GDM1 (cell line): ENCODE measurements at regions not wholly inside any gene's neighbourhood (a gene's known extent, or its start where the extent isn't known, plus 50 kb on each side); places are given as distances from the start of the nearest gene placed in this dataset.
A peak's percentile ranks its signal among the peaks of the same experiment; 100 is the strongest.
"Not testable (repeated sequence)": the region's sequence is repeated elsewhere in the genome, so short reads cannot be mapped to it uniquely, and the experiment has no call there.

Experiments
- DNase-seq: peaks from one replicate; lab custom pipeline; 2025; lab: John Stamatoyannopoulos, UW

DNA sequence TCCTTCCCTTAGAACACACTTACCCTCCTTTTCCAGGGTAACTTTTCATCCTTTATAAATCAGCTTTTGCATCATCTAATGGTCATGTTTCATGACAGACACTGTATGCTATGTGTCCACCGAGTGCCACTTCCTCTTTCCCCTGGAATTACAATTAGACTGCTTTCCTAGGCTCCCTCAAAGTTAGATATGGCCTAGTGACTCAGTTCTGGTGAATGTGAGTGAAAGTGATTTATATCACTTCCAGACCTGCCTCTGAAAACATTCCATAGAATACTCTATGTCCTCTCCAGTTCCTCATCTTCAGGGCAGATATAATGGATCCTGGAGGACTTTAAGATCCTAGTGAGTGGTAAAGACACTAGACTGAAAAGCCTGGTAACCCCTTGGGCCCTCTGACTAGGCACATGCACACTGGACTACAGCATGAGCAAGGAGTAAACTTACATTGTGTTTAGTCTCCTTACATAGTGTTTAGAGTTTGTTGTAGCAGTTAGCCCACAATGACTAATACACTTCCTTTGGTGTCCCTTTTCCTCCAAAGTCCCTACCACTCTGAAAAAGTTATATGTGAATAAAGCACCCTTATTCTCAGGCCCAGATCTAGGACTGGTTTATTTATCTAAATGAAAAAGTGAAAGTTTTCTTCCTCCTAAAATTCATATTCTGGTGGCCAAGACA lies 59.3 kb downstream of the GPR88 start:
- DNase-seq = peak; percentile 63

GRCh38 chr1:100597784-100598183 lies 59.8 kb downstream of the GPR88 start:
- DNase-seq = no peak

- not testable (repeated sequence) for DNase-seq
Observed at GRCh38 chr1:100600377-100600776, 62.4 kb downstream of the GPR88 start.

- not testable (repeated sequence) for DNase-seq
Observed at GRCh38 chr1:100602028-100602427, 64.1 kb downstream of the GPR88 start.

DNA sequence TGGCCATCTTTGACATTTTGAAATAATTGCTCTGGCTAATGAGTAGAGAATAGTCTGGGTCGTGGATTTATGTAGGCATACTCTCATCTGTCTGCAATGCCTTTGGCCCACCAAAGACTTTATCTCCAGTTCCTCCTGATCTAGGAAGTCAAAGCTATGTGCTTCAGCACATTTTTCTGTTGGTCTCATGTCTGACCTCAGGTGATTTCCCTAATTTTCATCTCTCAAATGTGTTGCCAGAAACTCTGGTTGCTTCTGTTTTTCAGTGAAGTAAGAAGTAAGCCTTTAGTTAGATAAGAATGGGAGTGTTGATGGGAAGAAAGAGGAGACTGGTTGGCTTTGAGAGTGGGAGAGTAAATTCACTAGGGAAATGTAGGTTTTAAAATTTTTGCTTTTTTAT lies 66.4 kb downstream of the GPR88 start:
- DNase-seq = no peak

GRCh38 chr1:100606438-100606837 lies 68.5 kb downstream of the GPR88 start:
- peak; percentile 41 for DNase-seq

GRCh38 chr1:100607628-100608240 lies 69.8 kb downstream of the GPR88 start:
- DNase-seq = no peak

DNA sequence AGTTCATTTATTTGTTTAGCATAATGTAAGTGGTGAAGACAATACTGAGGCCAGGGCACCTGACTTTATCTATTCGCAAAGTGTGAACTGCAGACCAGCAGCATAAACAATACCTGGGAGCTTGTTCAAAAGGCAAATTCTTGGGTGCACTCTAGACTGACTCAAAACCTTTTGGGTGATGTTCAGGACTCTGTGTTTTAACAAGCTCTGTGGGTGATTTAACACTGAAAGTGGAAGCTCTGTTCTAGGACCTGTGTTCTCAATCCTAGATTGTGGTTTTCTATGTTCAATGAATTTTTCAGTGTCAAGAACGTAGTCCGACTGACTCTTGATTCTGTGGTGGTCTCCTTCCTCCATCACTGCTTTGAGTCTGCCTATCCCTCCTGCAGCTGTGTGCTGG lies 71.9 kb downstream of the GPR88 start:
- no peak for DNase-seq

GRCh38 chr1:100611086-100611485 lies 73.1 kb downstream of the GPR88 start:
- DNase-seq = no peak

- no peak for DNase-seq
Observed at GRCh38 chr1:100612540-100612939, 74.6 kb downstream of the GPR88 start.

GRCh38 chr1:100613817-100614559 lies 76.0 kb downstream of the GPR88 start:
- DNase-seq = no peak

GRCh38 chr1:100614570-100614969 lies 76.6 kb downstream of the GPR88 start:
- DNase-seq = no peak

GRCh38 chr1:100615686-100616085 lies 77.7 kb downstream of the GPR88 start:
- DNase-seq = no peak

- DNase-seq = no peak
Observed at GRCh38 chr1:100616121-100616621, 78.2 kb downstream of the GPR88 start.

- no peak for DNase-seq
Observed at GRCh38 chr1:100622037-100622436, 84.1 kb downstream of the GPR88 start.

- DNase-seq = no peak
Observed at GRCh38 chr1:100622506-100622905, 84.6 kb downstream of the GPR88 start.

- no peak for DNase-seq
Observed at GRCh38 chr1:100622966-100623762, 85.2 kb downstream of the GPR88 start.

GRCh38 chr1:100624886-100625610 lies 87.1 kb downstream of the GPR88 start:
- DNase-seq = no peak

DNA sequence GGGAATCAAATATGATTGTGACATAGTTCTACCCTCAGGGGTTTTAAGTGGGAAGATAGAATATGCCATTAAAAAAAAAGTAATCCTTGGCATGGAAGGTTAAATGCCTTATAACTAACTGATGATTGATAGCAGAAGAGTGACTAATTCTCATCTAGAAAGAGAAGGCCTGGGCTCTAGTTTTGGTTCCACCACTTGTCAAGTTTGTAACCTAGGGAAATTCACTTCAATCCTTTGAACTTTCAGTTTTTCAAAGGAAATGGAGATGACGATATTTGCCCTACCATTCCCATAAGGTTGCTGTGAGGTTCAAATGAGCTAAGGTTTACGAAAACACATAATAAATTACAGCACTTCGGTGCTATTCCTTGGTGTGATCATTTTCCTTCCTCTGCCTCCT lies 88.5 kb downstream of the GPR88 start:
- no peak for DNase-seq

DNA sequence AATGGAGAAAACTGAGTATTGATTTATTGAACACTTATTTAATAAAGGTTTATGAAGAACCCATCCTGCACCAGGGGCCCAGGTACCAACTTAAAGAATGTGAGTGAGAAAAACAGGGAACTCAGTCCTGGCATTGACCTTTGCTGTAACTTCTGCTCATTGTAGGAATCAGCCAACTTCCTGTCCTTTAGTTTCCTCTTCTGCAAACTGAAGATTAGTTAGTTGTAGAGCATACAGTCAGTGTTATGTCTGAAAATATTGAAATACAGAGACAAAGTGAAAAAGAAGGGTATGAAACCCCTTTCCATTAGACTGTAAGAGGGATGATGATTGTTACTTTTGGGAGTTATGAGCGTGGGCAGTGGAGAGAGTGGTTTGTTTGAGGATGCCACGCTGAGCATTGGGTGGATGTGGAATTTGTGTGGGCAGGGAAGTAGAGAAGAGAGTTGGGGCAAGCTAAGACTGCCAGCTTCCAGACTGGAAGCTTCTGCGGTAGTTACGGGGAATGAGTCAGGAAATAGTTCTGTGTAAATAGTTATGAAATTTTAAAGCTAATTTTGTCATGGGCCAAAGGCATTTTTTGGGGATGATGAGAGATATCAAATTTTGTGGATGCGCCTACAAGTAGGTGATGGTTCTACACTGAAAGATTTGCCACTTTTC lies 89.2 kb downstream of the GPR88 start:
- peak; percentile 36 for DNase-seq

DNA sequence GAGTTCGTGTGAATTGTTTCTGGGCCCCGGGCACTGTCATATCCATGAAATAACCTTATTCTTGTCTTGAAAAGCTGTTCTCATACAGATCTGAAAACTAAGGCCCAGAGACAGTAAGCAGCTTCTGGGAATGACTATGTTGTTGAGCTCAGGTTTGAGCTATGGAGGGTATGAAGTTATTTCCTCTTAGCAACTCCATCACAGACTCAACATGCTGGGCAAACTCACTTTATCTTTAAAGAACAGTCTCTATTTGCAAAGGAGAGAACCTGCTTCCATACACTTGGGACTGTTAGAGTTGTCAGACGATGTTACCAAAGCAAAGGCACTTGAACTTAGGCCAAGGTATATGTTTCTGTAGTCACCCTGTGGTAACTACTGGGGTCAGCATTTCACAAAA lies 90.0 kb downstream of the GPR88 start:
- DNase-seq = no peak
